ENCODE measurements at regions not wholly inside any gene's neighbourhood (a gene's known extent, or its start where the extent isn't known, plus 50 kb on each side); places are given as distances from the start of the nearest gene placed in this dataset.

- TF ChIP-seq EZH2 (IDR thresholded peaks at IDR 0.05; ENCODE audit: borderline replicate concordance), result no peak
- TF ChIP-seq CTCF (IDR thresholded peaks at IDR 0.05; ENCODE audit: poor library complexity), result no peak
Observed at GRCh38 chr10:84765086-84765485, 436.7 kb downstream of the CCSER2 start.
